ENCODE measurements at regions not wholly inside any gene's neighbourhood (a gene's known extent, or its start where the extent isn't known, plus 50 kb on each side); places are given as distances from the start of the nearest gene placed in this dataset.

GRCh38 chr16:72419638-72420037 lies 247.7 kb upstream of the PMFBP1 start:
- TF ChIP-seq CTCF (IDR thresholded peaks at IDR 0.05; ENCODE audit: poor library complexity) (no peak), EZH2 (IDR thresholded peaks at IDR 0.05; ENCODE audit: borderline replicate concordance) (no peak)

All from hepatocyte (in vitro differentiated cells).